Suprapubic skin (tissue), 4 donors: ENCODE measurements at regions not wholly inside any gene's neighbourhood (a gene's known extent, or its start where the extent isn't known, plus 50 kb on each side); places are given as distances from the start of the nearest gene placed in this dataset.

Experiments
- DNase-seq, 2 donors: peaks; one replicate each; pipeline ENCODE4 v3.0.0-alpha.2; 2019; ENCODE audit warnings: low spot score in 2 of 2
- H3K27ac ChIP-seq: fragments of 200-600 bp; sonication (generic); one replicate; pipeline ENCODE4 v1.5.1; 2019
- H3K27me3 ChIP-seq: fragments of 200-600 bp; sonication (generic); one replicate; pipeline ENCODE4 v1.5.1; 2019
- H3K36me3 ChIP-seq: fragments of 200-600 bp; sonication (generic); one replicate; pipeline ENCODE4 v1.5.1; 2019
- H3K4me1 ChIP-seq: fragments of 200-600 bp; sonication (generic); one replicate; pipeline ENCODE4 v1.5.1; 2019
- H3K4me3 ChIP-seq: fragments of 200-600 bp; sonication (generic); one replicate; pipeline ENCODE4 v1.5.1; 2019; ENCODE audit warnings: mild to moderate bottlenecking
- H3K9me3 ChIP-seq: fragments of 200-600 bp; sonication (generic); one replicate; pipeline ENCODE4 v1.5.1; 2019
- EP300 ChIP-seq: sonication (generic); formaldehyde crosslinking; IDR thresholded peaks from one replicate; pipeline ENCODE4 v1.6.1; 2017; ENCODE audit warnings: antibody characterized with exemption
- POLR2A ChIP-seq, 2 donors: fragments of 450-650 bp; IDR thresholded peaks; one replicate each; pipeline ENCODE4 v1.6.1; 2017; ENCODE audit warnings: antibody characterized with exemption in 2 of 2, mild to moderate bottlenecking in 2 of 2, moderate library complexity in 2 of 2
- POLR2AphosphoS5 ChIP-seq, 3 donors: sonication (generic); formaldehyde crosslinking; IDR thresholded peaks; one replicate each; pipeline ENCODE4 v1.6.1; 2017; ENCODE audit warnings: antibody characterized with exemption in 3 of 3
- WGBS: methylation state at CpG from one replicate; pipeline ENCODE4 v1.1.5; 2018; 5-methylcytosine and 5-hydroxymethylcytosine counted together
- TF ChIP-seq, protein P1 (sequence below), 2 donors: fragments of 200-600 bp in 1 of 2; fragments of 450-650 bp in 1 of 2; sonication (generic) in 1 of 2; IDR thresholded peaks; one replicate each; pipeline ENCODE4 v1.5.1; 2016 to 2019; ENCODE audit warnings: antibody characterized with exemption in 2 of 2, mild to moderate bottlenecking in 1 of 2, moderate library complexity in 1 of 2

DNA sequence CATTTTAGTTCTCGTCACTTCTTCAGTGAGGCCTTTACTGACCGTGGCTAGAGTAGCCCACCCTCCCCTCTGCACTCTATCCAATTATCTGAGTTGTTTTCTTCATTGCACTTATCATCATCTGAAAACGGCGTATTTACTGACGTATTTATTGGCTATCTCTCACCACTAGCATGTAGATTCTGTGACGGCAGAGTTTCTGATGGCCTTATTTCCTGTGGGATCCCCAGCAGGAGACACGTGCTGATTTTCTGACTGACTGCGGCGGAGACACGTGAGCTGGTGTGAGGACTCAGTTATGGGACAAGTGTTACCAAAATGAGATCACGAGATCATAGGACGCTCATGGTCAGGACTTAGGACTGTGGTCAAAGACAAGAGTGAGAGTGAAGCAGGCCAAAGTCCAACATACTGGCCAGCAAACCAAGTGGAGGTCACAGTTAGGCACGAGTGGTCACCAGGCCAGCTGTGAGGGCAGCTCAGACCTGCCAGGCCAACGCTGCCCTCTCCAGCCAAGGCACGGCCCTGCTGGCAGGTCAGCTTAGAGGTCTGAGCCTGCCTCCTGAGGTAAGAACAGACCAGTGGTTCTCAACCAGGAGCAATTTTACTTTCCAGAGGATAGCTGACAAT is 50.6 kb upstream of the BNIP2 start:
- Histone ChIP-seq H3K27me3 (peaks cover 13% of the 10 kb centered on the region), H3K9me3 (no peaks in the 10 kb centered on the region), H3K4me1 (no peaks in the 10 kb centered on the region), H3K36me3 (no peaks in the 10 kb centered on the region), H3K4me3 (no peak overlapping the region), H3K27ac (no peak overlapping the region)
- DNase-seq: no peak
- TF ChIP-seq EP300 (no peak), POLR2AphosphoS5 (IDR thresholded peaks at IDR 0.05) (no peak), POLR2A (IDR thresholded peaks at IDR 0.05) (no peak)
- TF ChIP-seq, protein P1, sequence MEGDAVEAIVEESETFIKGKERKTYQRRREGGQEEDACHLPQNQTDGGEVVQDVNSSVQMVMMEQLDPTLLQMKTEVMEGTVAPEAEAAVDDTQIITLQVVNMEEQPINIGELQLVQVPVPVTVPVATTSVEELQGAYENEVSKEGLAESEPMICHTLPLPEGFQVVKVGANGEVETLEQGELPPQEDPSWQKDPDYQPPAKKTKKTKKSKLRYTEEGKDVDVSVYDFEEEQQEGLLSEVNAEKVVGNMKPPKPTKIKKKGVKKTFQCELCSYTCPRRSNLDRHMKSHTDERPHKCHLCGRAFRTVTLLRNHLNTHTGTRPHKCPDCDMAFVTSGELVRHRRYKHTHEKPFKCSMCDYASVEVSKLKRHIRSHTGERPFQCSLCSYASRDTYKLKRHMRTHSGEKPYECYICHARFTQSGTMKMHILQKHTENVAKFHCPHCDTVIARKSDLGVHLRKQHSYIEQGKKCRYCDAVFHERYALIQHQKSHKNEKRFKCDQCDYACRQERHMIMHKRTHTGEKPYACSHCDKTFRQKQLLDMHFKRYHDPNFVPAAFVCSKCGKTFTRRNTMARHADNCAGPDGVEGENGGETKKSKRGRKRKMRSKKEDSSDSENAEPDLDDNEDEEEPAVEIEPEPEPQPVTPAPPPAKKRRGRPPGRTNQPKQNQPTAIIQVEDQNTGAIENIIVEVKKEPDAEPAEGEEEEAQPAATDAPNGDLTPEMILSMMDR (IDR thresholded peaks at IDR 0.05): no peak
- WGBS: 84% methylated on average over 13 of the region's 15 CpGs
